SK-N-MC (cell line): ENCODE measurements at regions not wholly inside any gene's neighbourhood (a gene's known extent, or its start where the extent isn't known, plus 50 kb on each side); places are given as distances from the start of the nearest gene placed in this dataset.
"Not testable (repeated sequence)": the region's sequence is repeated elsewhere in the genome, so short reads cannot be mapped to it uniquely, and the experiment has no call there.

Experiments used
- DNase-seq: peaks from one replicate; pipeline ENCODE4 v3.0.0-alpha.2; 2011; ENCODE audit warnings: low read depth, low spot score
- H3K27ac ChIP-seq: fragments of 200-600 bp; sonication (generic); 2 replicates; pipeline ENCODE4 v1.5.1; 2016; ENCODE audit warnings: mixed run types
- H3K36me3 ChIP-seq: fragments of 200-600 bp; sonication (generic); 2 replicates; pipeline ENCODE4 v1.6.1; 2017; ENCODE audit warnings: antibody characterized with exemption, low read length, mixed read lengths; ENCODE audit not compliant: insufficient read depth
- H3K4me3 ChIP-seq: fragments of 200-600 bp; sonication (generic); 2 replicates; pipeline ENCODE4 v1.5.1; 2016
- H3K9ac ChIP-seq: fragments of 200-600 bp; sonication (generic); 2 replicates; pipeline ENCODE4 v1.8.0; 2017; ENCODE audit warnings: mixed run types, mixed read lengths; ENCODE audit not compliant: insufficient read length
- H3K9me3 ChIP-seq: fragments of 200-600 bp; sonication (generic); 2 replicates; pipeline ENCODE4 v1.6.1; 2017; ENCODE audit warnings: low read depth, mild to moderate bottlenecking, antibody characterized with exemption, low read length, moderate library complexity, mixed read lengths
- EZH2 ChIP-seq: fragments of 200-600 bp; sonication (generic); IDR thresholded peaks from one replicate; pipeline ENCODE4 v1.6.1; 2017; ENCODE audit warnings: antibody characterized with exemption
- FOXP2 ChIP-seq: optimal IDR thresholded peaks from 2 replicates; pipeline ENCODE3; 2011; ENCODE audit warnings: mild to moderate bottlenecking, moderate library complexity; ENCODE audit not compliant: insufficient read depth; ENCODE audit errors: extremely low read length, control extremely low read depth
- POLR2AphosphoS5 ChIP-seq: IDR thresholded peaks from 2 replicates; pipeline ENCODE4 v1.6.1; 2012; ENCODE audit warnings: mild to moderate bottlenecking, low read depth, low read length, borderline replicate concordance

GRCh38 chr3:74390121-74390877 lies 224.2 kb downstream of the CNTN3 start:
- Histone ChIP-seq H3K4me3 (no peak overlapping the region), H3K36me3 (no peaks in the 10 kb centered on the region), H3K27ac (no peak overlapping the region), H3K9me3 (no peaks in the 10 kb centered on the region), H3K9ac (no peak overlapping the region)
- DNase-seq: no peak
- TF ChIP-seq EZH2 (no peak), FOXP2 (no peak), POLR2AphosphoS5 (no peak)

DNA sequence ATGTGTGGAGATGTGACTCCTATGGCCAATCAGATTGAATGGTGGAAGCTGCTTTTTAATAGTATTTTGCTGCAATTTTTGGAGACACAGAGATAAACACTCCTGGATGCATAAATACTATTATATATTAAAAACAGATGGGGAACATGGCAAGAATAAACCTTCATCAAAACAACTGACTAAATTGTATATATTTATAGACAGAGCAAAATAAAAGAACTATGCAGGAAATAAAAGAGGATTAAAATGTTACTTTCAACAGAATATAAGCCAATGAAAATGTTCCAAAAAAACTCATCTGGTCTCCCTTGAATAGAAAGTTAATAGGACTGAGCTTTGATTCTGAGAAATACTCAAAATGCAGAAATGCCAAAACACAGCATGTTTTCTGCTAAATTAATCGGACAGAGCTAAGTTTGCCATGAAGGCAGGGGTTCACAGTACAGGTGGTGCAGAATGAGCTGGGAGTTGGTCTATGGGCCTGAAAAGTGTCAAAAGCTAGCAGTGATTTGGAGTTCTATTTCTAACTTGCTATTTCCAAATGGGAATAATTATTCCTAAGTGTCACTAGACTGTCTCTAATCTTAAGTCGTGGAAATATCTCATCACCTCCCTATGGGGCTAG lies 227.2 kb downstream of the CNTN3 start:
- Histone ChIP-seq H3K9ac (no peak overlapping the region), H3K4me3 (no peak overlapping the region), H3K9me3 (no peaks in the 10 kb centered on the region), H3K27ac (no peak overlapping the region), H3K36me3 (no peaks in the 10 kb centered on the region)
- no peak for DNase-seq
- TF ChIP-seq EZH2: no peak
- no peak for TF ChIP-seq POLR2AphosphoS5
- no peak for TF ChIP-seq FOXP2

GRCh38 chr3:74384159-74384558 lies 230.3 kb downstream of the CNTN3 start:
- no peak for DNase-seq
- Histone ChIP-seq H3K4me3 (no peak overlapping the region), H3K9ac (no peak overlapping the region), H3K27ac (no peak overlapping the region), H3K9me3 (no peaks in the 10 kb centered on the region), H3K36me3 (no peaks in the 10 kb centered on the region)
- TF ChIP-seq FOXP2 (no peak), EZH2 (no peak), POLR2AphosphoS5 (no peak)

GRCh38 chr3:74377669-74378068 lies 236.8 kb downstream of the CNTN3 start:
- H3K4me3 ChIP-seq: no peak overlapping the region
- H3K9me3 ChIP-seq: no peaks in the 10 kb centered on the region
- no peak for DNase-seq
- no peak for TF ChIP-seq EZH2
- no peak for TF ChIP-seq FOXP2
- TF ChIP-seq POLR2AphosphoS5: no peak
- H3K9ac ChIP-seq: no peak overlapping the region
- H3K27ac ChIP-seq: no peak overlapping the region
- no peaks in the 10 kb centered on the region for H3K36me3 ChIP-seq

GRCh38 chr3:74376323-74376722 lies 238.1 kb downstream of the CNTN3 start:
- H3K4me3 ChIP-seq, DNase-seq, H3K9ac ChIP-seq, H3K36me3 ChIP-seq, H3K27ac ChIP-seq, H3K9me3 ChIP-seq: not testable (repeated sequence)

DNA sequence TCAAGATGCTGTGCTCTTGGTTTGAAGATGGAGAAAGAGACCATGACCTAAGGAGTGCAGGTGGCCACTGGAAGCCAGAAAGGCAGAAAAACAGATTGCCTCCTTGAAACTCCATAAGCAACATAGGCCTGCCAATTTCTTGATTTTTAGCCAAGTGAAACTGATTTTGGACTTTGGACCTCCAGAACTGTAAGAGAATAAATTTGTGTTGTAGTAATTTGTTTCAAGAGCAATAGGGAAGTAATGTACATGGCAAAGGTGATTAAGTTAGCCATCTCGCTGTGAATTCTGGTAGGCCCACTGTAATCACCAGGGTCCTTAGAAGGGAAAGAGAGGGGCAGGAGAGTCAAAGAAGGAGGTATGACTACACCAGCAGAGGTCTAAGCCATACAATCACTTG lies 238.8 kb downstream of the CNTN3 start:
- Histone ChIP-seq H3K9me3 (no peaks in the 10 kb centered on the region), H3K9ac (no peak overlapping the region), H3K27ac (no peak overlapping the region), H3K4me3 (no peak overlapping the region), H3K36me3 (no peaks in the 10 kb centered on the region)
- DNase-seq: no peak
- TF ChIP-seq FOXP2 (no peak), EZH2 (no peak), POLR2AphosphoS5 (no peak)

GRCh38 chr3:74372743-74373142 lies 241.7 kb downstream of the CNTN3 start:
- TF ChIP-seq POLR2AphosphoS5 (no peak), EZH2 (no peak), FOXP2 (no peak)
- Histone ChIP-seq H3K27ac (no peak overlapping the region), H3K9me3 (no peaks in the 10 kb centered on the region), H3K9ac (no peak overlapping the region), H3K36me3 (no peaks in the 10 kb centered on the region), H3K4me3 (no peak overlapping the region)
- DNase-seq: no peak

GRCh38 chr3:74370342-74370741 lies 244.1 kb downstream of the CNTN3 start:
- no peak for DNase-seq
- H3K4me3 ChIP-seq: no peak overlapping the region

DNA sequence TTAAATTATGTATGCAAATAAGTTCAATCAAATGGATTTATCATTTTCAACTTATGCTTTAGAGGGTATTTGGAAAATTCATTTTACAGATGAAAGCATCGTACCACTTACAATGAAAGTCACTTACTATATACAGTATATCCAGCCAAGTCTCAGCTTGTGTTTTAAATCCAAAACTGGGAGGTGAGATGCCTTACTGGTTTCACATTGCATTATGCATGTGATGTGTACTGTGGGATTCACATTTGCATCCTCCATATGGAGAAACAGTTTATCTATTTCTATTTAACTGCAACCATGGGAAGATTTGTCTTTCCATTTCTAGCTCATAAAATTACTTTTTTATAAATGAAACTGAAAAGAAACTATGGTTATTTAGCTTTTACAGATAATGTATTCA lies 248.1 kb downstream of the CNTN3 start:
- Histone ChIP-seq H3K4me3 (no peak overlapping the region), H3K36me3 (no peaks in the 10 kb centered on the region), H3K9ac (no peak overlapping the region), H3K9me3 (no peaks in the 10 kb centered on the region), H3K27ac (no peak overlapping the region)
- TF ChIP-seq FOXP2: no peak
- TF ChIP-seq EZH2: no peak
- no peak for TF ChIP-seq POLR2AphosphoS5
- DNase-seq: no peak

More at GRCh38 chr3:74370342-74370741, 244.1 kb downstream of the CNTN3 start:
- H3K9me3 ChIP-seq: no peaks in the 10 kb centered on the region
- H3K36me3 ChIP-seq: no peaks in the 10 kb centered on the region
- no peak overlapping the region for H3K9ac ChIP-seq
- H3K27ac ChIP-seq: no peak overlapping the region
- no peak for TF ChIP-seq POLR2AphosphoS5
- no peak for TF ChIP-seq FOXP2
- no peak for TF ChIP-seq EZH2
